Astrocyte of the cerebellum (primary cell): ENCODE measurements at regions not wholly inside any gene's neighbourhood (a gene's known extent, or its start where the extent isn't known, plus 50 kb on each side); places are given as distances from the start of the nearest gene placed in this dataset.

Source experiments
- DNase-seq: peaks from one replicate; pipeline ENCODE4 v3.0.0-alpha.2; 2011; ENCODE audit warnings: low read depth
- H3K4me3 ChIP-seq: 2 replicates; pipeline ENCODE4 v1.5.1; 2011; ENCODE audit warnings: mild to moderate bottlenecking, low read depth, low read length, moderate library complexity
- in situ Hi-C: cut with HindIII; loops from 2 replicates; pipeline ENCODE4 v1.10.0; 2017; ENCODE audit warnings: low sequenced_read_pairs
- TF ChIP-seq, protein P1 (sequence below): IDR thresholded peaks from 2 replicates; pipeline ENCODE4 v1.5.1; 2012; ENCODE audit warnings: low read length, low read depth, moderate library complexity, mild to moderate bottlenecking; ENCODE audit errors: missing control alignments

DNA sequence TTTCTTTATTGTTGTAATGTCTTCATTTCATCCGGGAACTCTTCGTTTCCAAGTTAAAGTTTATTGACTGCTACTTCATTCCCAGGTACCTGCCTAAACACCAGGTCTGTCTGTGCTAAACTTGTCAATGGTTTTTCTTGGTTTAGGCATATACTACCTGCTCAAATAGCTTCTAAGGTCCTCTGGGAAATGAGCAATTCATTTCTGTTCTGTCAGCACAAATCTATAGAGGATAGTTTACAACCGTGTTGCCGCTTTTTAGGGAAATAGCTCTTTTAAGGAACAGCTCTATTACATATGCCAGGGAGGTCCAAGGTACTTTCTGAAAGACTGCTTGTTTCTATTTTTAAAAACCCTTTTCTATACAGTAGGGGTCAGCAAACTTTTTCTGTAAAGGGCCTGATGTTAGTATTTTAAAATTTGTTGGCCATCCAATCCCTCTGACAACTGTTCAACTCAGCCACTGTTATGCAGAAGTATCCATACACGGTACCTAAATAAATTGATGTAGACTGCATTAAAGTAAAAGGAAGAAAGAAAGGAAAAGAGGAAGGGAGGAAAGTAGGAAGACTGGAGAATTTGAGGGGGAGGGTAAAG, 222.7 kb upstream of the PTBP2 start:
- TF ChIP-seq, protein P1, sequence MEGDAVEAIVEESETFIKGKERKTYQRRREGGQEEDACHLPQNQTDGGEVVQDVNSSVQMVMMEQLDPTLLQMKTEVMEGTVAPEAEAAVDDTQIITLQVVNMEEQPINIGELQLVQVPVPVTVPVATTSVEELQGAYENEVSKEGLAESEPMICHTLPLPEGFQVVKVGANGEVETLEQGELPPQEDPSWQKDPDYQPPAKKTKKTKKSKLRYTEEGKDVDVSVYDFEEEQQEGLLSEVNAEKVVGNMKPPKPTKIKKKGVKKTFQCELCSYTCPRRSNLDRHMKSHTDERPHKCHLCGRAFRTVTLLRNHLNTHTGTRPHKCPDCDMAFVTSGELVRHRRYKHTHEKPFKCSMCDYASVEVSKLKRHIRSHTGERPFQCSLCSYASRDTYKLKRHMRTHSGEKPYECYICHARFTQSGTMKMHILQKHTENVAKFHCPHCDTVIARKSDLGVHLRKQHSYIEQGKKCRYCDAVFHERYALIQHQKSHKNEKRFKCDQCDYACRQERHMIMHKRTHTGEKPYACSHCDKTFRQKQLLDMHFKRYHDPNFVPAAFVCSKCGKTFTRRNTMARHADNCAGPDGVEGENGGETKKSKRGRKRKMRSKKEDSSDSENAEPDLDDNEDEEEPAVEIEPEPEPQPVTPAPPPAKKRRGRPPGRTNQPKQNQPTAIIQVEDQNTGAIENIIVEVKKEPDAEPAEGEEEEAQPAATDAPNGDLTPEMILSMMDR, result no peak
- in situ Hi-C loops, result no loop called here

DNA sequence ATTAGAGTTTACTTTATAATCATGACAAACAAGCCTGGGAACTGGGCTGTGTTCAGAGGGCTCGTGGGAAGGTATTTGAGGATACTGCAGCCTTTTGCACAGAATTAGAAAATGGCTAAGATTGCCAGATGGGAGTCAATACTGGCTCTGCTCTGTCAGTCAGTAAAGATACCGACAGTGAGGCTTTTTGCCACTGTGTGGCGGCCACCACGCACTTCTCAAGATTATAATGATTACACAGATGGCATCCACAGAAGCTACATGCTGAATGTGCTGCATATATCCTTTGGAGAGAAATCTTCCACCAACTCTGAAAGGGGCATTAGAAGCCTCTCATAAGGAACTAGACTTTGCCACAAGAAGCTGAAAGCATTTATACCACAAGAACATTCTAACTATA, 213.4 kb upstream of the PTBP2 start:
- DNase-seq, result no peak
- no peak overlapping the region for H3K4me3 ChIP-seq
- TF ChIP-seq, protein P1, result no peak
- in situ Hi-C loops, result no loop called here

More for the DNA sequence above, 222.7 kb upstream of the PTBP2 start:
- H3K4me3 ChIP-seq, result no peak overlapping the region
- no peak for DNase-seq

DNA sequence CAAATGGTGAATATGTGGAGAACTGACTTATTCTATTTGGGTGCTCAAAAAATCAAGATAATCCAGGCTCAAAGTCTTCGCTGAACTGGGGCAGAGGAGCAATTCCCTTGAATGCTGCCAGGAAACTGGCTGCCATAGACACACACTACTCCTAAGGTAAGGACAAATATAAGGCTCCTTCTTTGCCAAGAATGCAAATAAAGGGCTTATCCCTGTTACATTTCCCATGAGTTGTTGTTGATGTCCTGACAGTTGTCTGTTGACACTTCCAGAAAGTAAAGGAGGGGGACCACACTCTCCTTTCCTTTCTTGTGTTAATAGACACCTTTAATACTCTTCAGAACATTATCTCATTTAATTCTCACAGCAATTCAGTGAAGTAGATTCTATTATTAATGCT, 212.2 kb upstream of the PTBP2 start:
- in situ Hi-C loops, result no loop called here
- no peak overlapping the region for H3K4me3 ChIP-seq
- DNase-seq, result no peak
- TF ChIP-seq, protein P1, result no peak

DNA sequence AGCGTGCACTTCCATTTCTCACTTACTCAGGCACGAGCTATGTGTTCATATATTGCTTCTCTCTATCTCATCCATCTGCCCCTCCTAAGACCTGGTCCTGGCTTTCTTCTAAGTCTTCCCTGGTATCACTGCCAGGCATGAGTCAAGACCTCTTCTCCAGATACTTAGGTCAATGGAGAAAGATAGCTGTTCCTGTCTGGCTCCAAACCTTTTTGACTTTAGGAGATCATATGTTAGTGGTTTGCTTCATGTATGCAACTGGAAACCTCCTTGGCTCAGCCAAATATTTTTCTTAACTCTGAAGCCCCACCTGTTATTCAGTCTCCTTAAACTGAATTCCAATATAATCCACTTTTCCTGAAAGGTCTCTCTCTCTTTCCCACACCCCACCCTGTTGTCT, 211.6 kb upstream of the PTBP2 start:
- in situ Hi-C loops, result no loop called here
- TF ChIP-seq, protein P1, result no peak
- H3K4me3 ChIP-seq, result no peak overlapping the region
- no peak for DNase-seq

DNA sequence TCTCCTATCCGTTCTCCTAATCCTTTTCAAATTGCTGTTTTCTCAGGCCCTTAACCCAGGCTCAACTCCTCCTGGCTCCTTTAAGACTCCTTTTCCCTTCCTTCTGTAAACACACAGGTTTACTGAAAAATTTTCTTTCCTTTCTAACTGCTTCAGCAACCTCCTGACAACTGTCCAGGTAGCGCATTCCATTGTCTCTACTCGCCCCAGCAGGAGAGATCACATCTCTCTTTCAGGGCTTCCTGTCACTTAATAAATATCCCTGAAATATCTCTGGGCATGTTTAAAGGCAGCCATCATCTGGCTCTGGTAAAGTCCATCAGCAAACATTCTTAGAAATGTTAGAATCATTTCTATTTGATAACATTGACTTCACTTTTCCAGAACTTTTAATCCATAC, 211.2 kb upstream of the PTBP2 start:
- in situ Hi-C loops, result no loop called here
- no peak for DNase-seq
- H3K4me3 ChIP-seq, result no peak overlapping the region
- TF ChIP-seq, protein P1, result no peak

DNA sequence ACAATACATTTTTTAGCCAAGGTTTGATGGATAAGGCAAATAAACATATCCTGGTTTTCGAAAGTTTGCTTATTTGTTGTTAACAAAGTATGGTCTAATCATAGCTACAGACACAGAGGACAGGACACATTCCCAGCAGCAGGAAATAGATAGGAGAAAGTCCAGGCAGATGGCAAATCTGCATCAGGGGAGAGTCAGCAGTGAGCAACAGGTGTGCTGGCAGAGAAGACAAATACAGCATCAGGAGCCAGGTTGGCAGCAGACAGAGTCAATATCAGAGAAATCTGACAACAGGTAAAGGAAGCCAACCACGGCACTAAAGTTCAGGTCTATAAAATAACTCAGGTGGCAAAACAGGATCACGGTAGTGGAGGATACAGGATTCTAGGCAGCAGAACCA, 210.7 kb upstream of the PTBP2 start:
- no peak for DNase-seq
- TF ChIP-seq, protein P1, result no peak
- no peak overlapping the region for H3K4me3 ChIP-seq
- in situ Hi-C loops, result no loop called here

DNA sequence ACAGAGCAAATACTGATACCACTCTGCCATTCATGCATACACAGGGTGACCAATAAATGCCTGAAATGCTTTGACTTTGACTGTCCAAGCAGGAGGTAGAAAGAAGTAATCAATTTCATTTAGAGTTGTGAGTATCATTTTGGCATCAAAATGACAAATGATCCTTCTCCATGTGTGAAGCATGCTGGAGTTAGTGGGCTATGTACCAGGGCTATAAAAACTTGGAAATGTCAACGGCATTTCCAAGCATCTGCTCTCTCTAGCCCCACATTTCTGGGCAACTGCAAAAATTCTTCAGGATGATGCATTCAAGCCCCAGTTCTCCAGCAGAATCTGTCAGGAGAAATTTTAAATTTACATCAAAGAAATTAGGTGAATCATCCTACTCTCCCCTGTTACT, 208.4 kb upstream of the PTBP2 start:
- peak; percentile 78 for DNase-seq
- no peak overlapping the region for H3K4me3 ChIP-seq

More for the DNA sequence above, 208.4 kb upstream of the PTBP2 start:
- TF ChIP-seq, protein P1, result no peak
- in situ Hi-C loops, result no loop called here
